ENCODE measurements at regions not wholly inside any gene's neighbourhood (a gene's known extent, or its start where the extent isn't known, plus 50 kb on each side); places are given as distances from the start of the nearest gene placed in this dataset.

GRCh38 chr12:84656705-84657104, 255.9 kb downstream of the SLC6A15 start:
- TF ChIP-seq CTCF (optimal IDR thresholded peaks at IDR 0.05 in 1 of 3, IDR thresholded peaks at IDR 0.05 in 1 of 3, conservative IDR thresholded peaks at IDR 0.05 in 1 of 3; ENCODE audit: extremely low read depth in 1 of 3, insufficient read depth in 2 of 3, low read length in 3 of 3) (no peak), EZH2 (IDR thresholded peaks at IDR 0.05; ENCODE audit: low read length) (no peak)

All from keratinocyte (primary cell).